Testis (tissue), 2 donors: ENCODE measurements at regions not wholly inside any gene's neighbourhood (a gene's known extent, or its start where the extent isn't known, plus 50 kb on each side); places are given as distances from the start of the nearest gene placed in this dataset.

Source experiments
- DNase-seq: peaks from one replicate; pipeline ENCODE4 v3.0.0-alpha.2; 2019
- H3K27ac ChIP-seq, 2 donors: fragments of 200-600 bp; sonication (generic); one replicate each; pipeline ENCODE4 v1.5.1; 2019
- H3K27me3 ChIP-seq: fragments of 200-600 bp; sonication (generic); one replicate; pipeline ENCODE4 v1.5.1; 2019
- H3K36me3 ChIP-seq: fragments of 200-600 bp; sonication (generic); one replicate; pipeline ENCODE4 v1.5.1; 2017; ENCODE audit warnings: low read depth; ENCODE audit errors: missing control alignments
- H3K4me1 ChIP-seq: fragments of 200-600 bp; sonication (generic); one replicate; pipeline ENCODE4 v1.5.1; 2019
- H3K4me3 ChIP-seq, 2 donors: fragments of 200-600 bp; sonication (generic); one replicate each; pipeline ENCODE4 v1.5.1; 2017 to 2019
- H3K9me3 ChIP-seq: fragments of 200-600 bp; sonication (generic); one replicate; pipeline ENCODE4 v1.5.1; 2017
- CTCF ChIP-seq, 3 experiments: fragments of 450-650 bp in 2 of 3; fragments of 200-600 bp in 1 of 3; sonication (generic) in 1 of 3; IDR thresholded peaks; one replicate each; pipeline ENCODE4 v1.5.1; 2016 to 2019; ENCODE audit warnings: antibody characterized with exemption in 3 of 3, mild to moderate bottlenecking in 2 of 3, moderate library complexity in 1 of 3
- POLR2A ChIP-seq: fragments of 450-650 bp; IDR thresholded peaks from one replicate; pipeline ENCODE4 v1.6.1; 2017; ENCODE audit warnings: antibody characterized with exemption, mild to moderate bottlenecking, moderate library complexity
- WGBS, 2 donors: methylation state at CpG; one replicate each; pipeline ENCODE4 v1.1.5; 2018; 5-methylcytosine and 5-hydroxymethylcytosine counted together
- intact Hi-C: fragments of 100-400 bp; cut with DNase I; formaldehyde crosslinking; loops from one replicate; pipeline ENCODE4 v1.15.1; 2023; ENCODE audit warnings: low total_unique reads

- H3K36me3 ChIP-seq: no peaks in the 10 kb centered on the region
- no peaks in the 10 kb centered on the region for H3K27me3 ChIP-seq
- no peak overlapping the region for H3K4me3 ChIP-seq
- no peak for TF ChIP-seq POLR2A
- H3K27ac ChIP-seq: no peak overlapping the region
- intact Hi-C loops: no loop called here
- no peaks in the 10 kb centered on the region for H3K4me1 ChIP-seq
- DNase-seq: no peak
- H3K9me3 ChIP-seq: no peaks in the 10 kb centered on the region
- 88 to 89% methylated on average over 4 of the region's 4 CpGs for WGBS, 2 donors
These were observed 1315.4 kb upstream of the CHAC2 start for GRCh38 chr2:52452201-52452600.

- Histone ChIP-seq H3K4me1 (no peaks in the 10 kb centered on the region), H3K27ac (no peak overlapping the region), H3K27me3 (no peaks in the 10 kb centered on the region), H3K36me3 (no peaks in the 10 kb centered on the region), H3K9me3 (no peaks in the 10 kb centered on the region), H3K4me3 (no peak overlapping the region)
- no peak for DNase-seq
- TF ChIP-seq CTCF (IDR thresholded peaks at IDR 0.05): no peak
- TF ChIP-seq POLR2A: no peak
- intact Hi-C loops: no loop called here
These were observed 1321.9 kb upstream of the CHAC2 start for GRCh38 chr2:52445686-52446085.

- Histone ChIP-seq H3K27ac (no peak overlapping the region), H3K4me3 (no peak overlapping the region), H3K4me1 (no peaks in the 10 kb centered on the region), H3K36me3 (no peaks in the 10 kb centered on the region), H3K27me3 (no peaks in the 10 kb centered on the region), H3K9me3 (no peaks in the 10 kb centered on the region)
- DNase-seq: no peak
- WGBS, 2 donors: 90% methylated on average over 5 to 12 of the region's 12 CpGs
- intact Hi-C loops: no loop called here
- no peak for TF ChIP-seq POLR2A
- no peak for TF ChIP-seq CTCF (IDR thresholded peaks at IDR 0.05)
These were observed 1336.2 kb upstream of the CHAC2 start for GRCh38 chr2:52431352-52431760.

GRCh38 chr2:52429740-52430139 is 1337.9 kb upstream of the CHAC2 start:
- TF ChIP-seq POLR2A (no peak), CTCF (IDR thresholded peaks at IDR 0.05) (no peak)
- WGBS, 2 donors: 47 to 78% methylated on average over 3 of the region's 3 CpGs
- no peaks in the 10 kb centered on the region for H3K9me3 ChIP-seq
- H3K27ac ChIP-seq: no peak overlapping the region
- H3K4me3 ChIP-seq: no peak overlapping the region
- no peaks in the 10 kb centered on the region for H3K36me3 ChIP-seq
- no peaks in the 10 kb centered on the region for H3K4me1 ChIP-seq
- H3K27me3 ChIP-seq: no peaks in the 10 kb centered on the region
- intact Hi-C loops: no loop called here
- DNase-seq: no peak

- WGBS, 2 donors: 47 to 64% methylated on average over 2 of the region's 2 CpGs
- no peaks in the 10 kb centered on the region for H3K36me3 ChIP-seq
- H3K27me3 ChIP-seq: no peaks in the 10 kb centered on the region
- no peak overlapping the region for H3K4me3 ChIP-seq
- no peaks in the 10 kb centered on the region for H3K9me3 ChIP-seq
- TF ChIP-seq CTCF (IDR thresholded peaks at IDR 0.05) (no peak), POLR2A (no peak)
- no peaks in the 10 kb centered on the region for H3K4me1 ChIP-seq
- intact Hi-C loops: no loop called here
- DNase-seq: no peak
- H3K27ac ChIP-seq: no peak overlapping the region
These were observed 1338.4 kb upstream of the CHAC2 start for GRCh38 chr2:52429171-52429570.
